SK-N-SH treated with all-trans-retinoic acid at 6 μM for 48 hours (cell line): ENCODE measurements at regions not wholly inside any gene's neighbourhood (a gene's known extent, or its start where the extent isn't known, plus 50 kb on each side); places are given as distances from the start of the nearest gene placed in this dataset.

Experiments
- ATAC-seq: fragments of 200-7000 bp; cut with Tn5 transposase; 3 replicates; pipeline ENCODE4 v1.9.1; 2020; ENCODE audit warnings: mild to moderate bottlenecking, moderate library complexity
- ARNTL ChIP-seq: fragments of 450-650 bp; formaldehyde crosslinking; IDR thresholded peaks from 2 replicates; pipeline ENCODE4 v1.5.0; 2020; ENCODE audit warnings: low read depth, mild to moderate bottlenecking, moderate library complexity, borderline replicate concordance
- ESRRG ChIP-seq: fragments of 250-450 bp; sonication (Bioruptor Pico); IDR thresholded peaks from 2 replicates; pipeline ENCODE4 v1.6.1; 2021; ENCODE audit warnings: mild to moderate bottlenecking
- ISL1 ChIP-seq: fragments of 250-450 bp; sonication (Bioruptor Pico); IDR thresholded peaks from 2 replicates; pipeline ENCODE4 v2.1.2; 2022; ENCODE audit warnings: mild to moderate bottlenecking, moderate library complexity
- OSR1 ChIP-seq: fragments of 250-450 bp; sonication (Bioruptor Pico); IDR thresholded peaks from 2 replicates; pipeline ENCODE4 v1.8.0; 2022; ENCODE audit warnings: moderate library complexity, mild to moderate bottlenecking, inconsistent platforms
- PPARA ChIP-seq: fragments of 250-450 bp; sonication (Bioruptor Pico); IDR thresholded peaks from 2 replicates; pipeline ENCODE4 v1.5.0; 2020; ENCODE audit warnings: mild to moderate bottlenecking, borderline replicate concordance
- RARB ChIP-seq: fragments of 250-450 bp; sonication (Bioruptor Pico); IDR thresholded peaks from 2 replicates; pipeline ENCODE4 v1.8.0; 2021; ENCODE audit warnings: mild to moderate bottlenecking, moderate library complexity
- TCF4 ChIP-seq: fragments of 250-450 bp; sonication (Bioruptor Pico); IDR thresholded peaks from 2 replicates; pipeline ENCODE4 v1.8.0; 2021; ENCODE audit warnings: mild to moderate bottlenecking, moderate library complexity, borderline replicate concordance
- TOX ChIP-seq: fragments of 250-450 bp; sonication (Bioruptor Pico); IDR thresholded peaks from 2 replicates; pipeline ENCODE4 v1.8.0; 2021; ENCODE audit warnings: mild to moderate bottlenecking, moderate library complexity, borderline replicate concordance
- ZC3H10 ChIP-seq: fragments of 250-450 bp; sonication (Bioruptor Pico); IDR thresholded peaks from 2 replicates; pipeline ENCODE4 v1.5.1; 2021; ENCODE audit warnings: mild to moderate bottlenecking, moderate library complexity
- ZFP3 ChIP-seq: fragments of 250-450 bp; sonication (Bioruptor Pico); IDR thresholded peaks from 2 replicates; pipeline ENCODE4 v1.5.0; 2020; ENCODE audit warnings: mild to moderate bottlenecking, moderate library complexity
- ZFP30 ChIP-seq: fragments of 450-650 bp; formaldehyde crosslinking; IDR thresholded peaks from 2 replicates; pipeline ENCODE4 v1.5.0; 2022; ENCODE audit warnings: mild to moderate bottlenecking, moderate library complexity
- ZNF565 ChIP-seq: fragments of 450-650 bp; formaldehyde crosslinking; conservative IDR thresholded peaks from 2 replicates; pipeline ENCODE4 v1.5.0; 2020; ENCODE audit warnings: low read depth, mild to moderate bottlenecking, moderate library complexity
- ZNF70 ChIP-seq: fragments of 450-650 bp; formaldehyde crosslinking; IDR thresholded peaks from 2 replicates; pipeline ENCODE4 v1.5.0; 2020; ENCODE audit warnings: mild to moderate bottlenecking, moderate library complexity
- TF ChIP-seq, protein P1 (sequence below): fragments of 250-450 bp; sonication (Bioruptor Pico); IDR thresholded peaks from 2 replicates; pipeline ENCODE4 v1.5.0; 2020; ENCODE audit warnings: mild to moderate bottlenecking, moderate library complexity
- TF ChIP-seq, protein P2 (sequence below): fragments of 250-450 bp; sonication (Bioruptor Pico); IDR thresholded peaks from 2 replicates; pipeline ENCODE4 v1.8.0; 2020; ENCODE audit warnings: mild to moderate bottlenecking, moderate library complexity, borderline replicate concordance
- TF ChIP-seq, protein P3 (sequence below): fragments of 250-450 bp; sonication (Bioruptor Pico); IDR thresholded peaks from 2 replicates; pipeline ENCODE4 v1.8.0; 2021; ENCODE audit warnings: low read depth, mild to moderate bottlenecking, moderate library complexity, borderline replicate concordance
- TF ChIP-seq, protein P4 (sequence below): fragments of 250-450 bp; sonication (Bioruptor Pico); IDR thresholded peaks from 2 replicates; pipeline ENCODE4 v1.5.1; 2020; ENCODE audit warnings: low read depth, mild to moderate bottlenecking, moderate library complexity
- TF ChIP-seq, protein P5 (sequence below): fragments of 250-450 bp; sonication (Bioruptor Pico); IDR thresholded peaks from 2 replicates; pipeline ENCODE4 v1.5.1; 2021; ENCODE audit warnings: mild to moderate bottlenecking, moderate library complexity

DNA sequence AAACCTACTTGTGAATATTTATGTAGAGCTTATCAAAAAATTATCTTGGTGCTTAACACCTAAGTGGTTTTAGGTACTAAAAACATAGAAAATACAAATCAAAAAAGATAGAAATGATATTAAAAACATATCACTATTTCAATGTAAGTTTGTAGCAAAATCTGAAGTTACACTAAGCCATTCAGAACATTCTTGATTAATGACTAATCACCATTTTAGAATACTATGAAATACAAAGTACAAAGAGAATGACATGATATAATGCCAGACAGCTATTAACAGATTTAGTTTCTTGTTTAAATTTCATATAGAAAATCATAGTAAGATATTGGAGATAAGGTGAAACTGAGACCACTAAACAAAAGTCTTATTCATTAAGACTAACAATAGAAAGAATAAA, 169.7 kb upstream of the AGTR1 start:
- TF ChIP-seq, protein P1, sequence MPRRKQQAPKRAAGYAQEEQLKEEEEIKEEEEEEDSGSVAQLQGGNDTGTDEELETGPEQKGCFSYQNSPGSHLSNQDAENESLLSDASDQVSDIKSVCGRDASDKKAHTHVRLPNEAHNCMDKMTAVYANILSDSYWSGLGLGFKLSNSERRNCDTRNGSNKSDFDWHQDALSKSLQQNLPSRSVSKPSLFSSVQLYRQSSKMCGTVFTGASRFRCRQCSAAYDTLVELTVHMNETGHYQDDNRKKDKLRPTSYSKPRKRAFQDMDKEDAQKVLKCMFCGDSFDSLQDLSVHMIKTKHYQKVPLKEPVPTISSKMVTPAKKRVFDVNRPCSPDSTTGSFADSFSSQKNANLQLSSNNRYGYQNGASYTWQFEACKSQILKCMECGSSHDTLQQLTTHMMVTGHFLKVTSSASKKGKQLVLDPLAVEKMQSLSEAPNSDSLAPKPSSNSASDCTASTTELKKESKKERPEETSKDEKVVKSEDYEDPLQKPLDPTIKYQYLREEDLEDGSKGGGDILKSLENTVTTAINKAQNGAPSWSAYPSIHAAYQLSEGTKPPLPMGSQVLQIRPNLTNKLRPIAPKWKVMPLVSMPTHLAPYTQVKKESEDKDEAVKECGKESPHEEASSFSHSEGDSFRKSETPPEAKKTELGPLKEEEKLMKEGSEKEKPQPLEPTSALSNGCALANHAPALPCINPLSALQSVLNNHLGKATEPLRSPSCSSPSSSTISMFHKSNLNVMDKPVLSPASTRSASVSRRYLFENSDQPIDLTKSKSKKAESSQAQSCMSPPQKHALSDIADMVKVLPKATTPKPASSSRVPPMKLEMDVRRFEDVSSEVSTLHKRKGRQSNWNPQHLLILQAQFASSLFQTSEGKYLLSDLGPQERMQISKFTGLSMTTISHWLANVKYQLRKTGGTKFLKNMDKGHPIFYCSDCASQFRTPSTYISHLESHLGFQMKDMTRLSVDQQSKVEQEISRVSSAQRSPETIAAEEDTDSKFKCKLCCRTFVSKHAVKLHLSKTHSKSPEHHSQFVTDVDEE = no peak
- TF ChIP-seq ARNTL (CRISPR knock-in tag) (no peak), PPARA (CRISPR knock-in tag) (no peak), TCF4 (CRISPR knock-in tag) (no peak), ZFP30 (no peak), TOX (CRISPR knock-in tag) (no peak), ZNF70 (no peak), ESRRG (no peak)
- TF ChIP-seq, protein P2, sequence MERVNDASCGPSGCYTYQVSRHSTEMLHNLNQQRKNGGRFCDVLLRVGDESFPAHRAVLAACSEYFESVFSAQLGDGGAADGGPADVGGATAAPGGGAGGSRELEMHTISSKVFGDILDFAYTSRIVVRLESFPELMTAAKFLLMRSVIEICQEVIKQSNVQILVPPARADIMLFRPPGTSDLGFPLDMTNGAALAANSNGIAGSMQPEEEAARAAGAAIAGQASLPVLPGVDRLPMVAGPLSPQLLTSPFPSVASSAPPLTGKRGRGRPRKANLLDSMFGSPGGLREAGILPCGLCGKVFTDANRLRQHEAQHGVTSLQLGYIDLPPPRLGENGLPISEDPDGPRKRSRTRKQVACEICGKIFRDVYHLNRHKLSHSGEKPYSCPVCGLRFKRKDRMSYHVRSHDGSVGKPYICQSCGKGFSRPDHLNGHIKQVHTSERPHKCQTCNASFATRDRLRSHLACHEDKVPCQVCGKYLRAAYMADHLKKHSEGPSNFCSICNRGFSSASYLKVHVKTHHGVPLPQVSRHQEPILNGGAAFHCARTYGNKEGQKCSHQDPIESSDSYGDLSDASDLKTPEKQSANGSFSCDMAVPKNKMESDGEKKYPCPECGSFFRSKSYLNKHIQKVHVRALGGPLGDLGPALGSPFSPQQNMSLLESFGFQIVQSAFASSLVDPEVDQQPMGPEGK (CRISPR knock-in tag) = no peak
- TF ChIP-seq, protein P3, sequence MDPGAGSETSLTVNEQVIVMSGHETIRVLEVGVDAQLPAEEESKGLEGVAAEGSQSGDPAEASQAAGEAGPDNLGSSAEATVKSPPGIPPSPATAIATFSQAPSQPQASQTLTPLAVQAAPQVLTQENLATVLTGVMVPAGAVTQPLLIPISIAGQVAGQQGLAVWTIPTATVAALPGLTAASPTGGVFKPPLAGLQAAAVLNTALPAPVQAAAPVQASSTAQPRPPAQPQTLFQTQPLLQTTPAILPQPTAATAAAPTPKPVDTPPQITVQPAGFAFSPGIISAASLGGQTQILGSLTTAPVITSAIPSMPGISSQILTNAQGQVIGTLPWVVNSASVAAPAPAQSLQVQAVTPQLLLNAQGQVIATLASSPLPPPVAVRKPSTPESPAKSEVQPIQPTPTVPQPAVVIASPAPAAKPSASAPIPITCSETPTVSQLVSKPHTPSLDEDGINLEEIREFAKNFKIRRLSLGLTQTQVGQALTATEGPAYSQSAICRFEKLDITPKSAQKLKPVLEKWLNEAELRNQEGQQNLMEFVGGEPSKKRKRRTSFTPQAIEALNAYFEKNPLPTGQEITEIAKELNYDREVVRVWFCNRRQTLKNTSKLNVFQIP (CRISPR knock-in tag) = no peak
- no peak for ATAC-seq

DNA sequence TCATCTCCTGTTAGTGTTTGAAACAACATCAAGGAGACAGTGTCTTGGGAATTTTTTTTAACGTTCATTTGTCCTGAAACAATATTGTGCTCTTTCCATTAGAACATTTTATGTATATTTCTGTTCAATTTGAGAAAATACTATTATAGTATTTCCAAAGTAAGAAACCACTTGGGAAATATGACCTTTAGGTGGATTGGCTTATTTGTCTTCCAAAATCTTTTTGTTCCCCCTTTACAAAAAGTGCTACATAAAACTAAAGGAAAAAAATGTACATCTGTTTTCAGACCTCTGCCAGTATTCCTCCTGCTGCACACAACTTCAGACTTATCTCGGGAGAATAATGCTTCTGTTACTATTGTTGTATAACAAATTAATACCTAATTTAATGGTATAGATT, 165.9 kb upstream of the AGTR1 start:
- TF ChIP-seq, protein P1 = no peak
- TF ChIP-seq PPARA (CRISPR knock-in tag) (no peak), RARB (CRISPR knock-in tag) (no peak), ZFP30 (no peak), ZC3H10 (no peak), ISL1 (no peak), OSR1 (CRISPR knock-in tag) (no peak), ZFP3 (CRISPR knock-in tag) (no peak), ZNF70 (no peak)
- TF ChIP-seq, protein P4, sequence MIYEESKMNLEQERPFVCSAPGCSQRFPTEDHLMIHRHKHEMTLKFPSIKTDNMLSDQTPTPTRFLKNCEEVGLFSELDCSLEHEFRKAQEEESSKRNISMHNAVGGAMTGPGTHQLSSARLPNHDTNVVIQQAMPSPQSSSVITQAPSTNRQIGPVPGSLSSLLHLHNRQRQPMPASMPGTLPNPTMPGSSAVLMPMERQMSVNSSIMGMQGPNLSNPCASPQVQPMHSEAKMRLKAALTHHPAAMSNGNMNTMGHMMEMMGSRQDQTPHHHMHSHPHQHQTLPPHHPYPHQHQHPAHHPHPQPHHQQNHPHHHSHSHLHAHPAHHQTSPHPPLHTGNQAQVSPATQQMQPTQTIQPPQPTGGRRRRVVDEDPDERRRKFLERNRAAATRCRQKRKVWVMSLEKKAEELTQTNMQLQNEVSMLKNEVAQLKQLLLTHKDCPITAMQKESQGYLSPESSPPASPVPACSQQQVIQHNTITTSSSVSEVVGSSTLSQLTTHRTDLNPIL (CRISPR knock-in tag) = no peak
- TF ChIP-seq, protein P2 (CRISPR knock-in tag) = no peak

DNA sequence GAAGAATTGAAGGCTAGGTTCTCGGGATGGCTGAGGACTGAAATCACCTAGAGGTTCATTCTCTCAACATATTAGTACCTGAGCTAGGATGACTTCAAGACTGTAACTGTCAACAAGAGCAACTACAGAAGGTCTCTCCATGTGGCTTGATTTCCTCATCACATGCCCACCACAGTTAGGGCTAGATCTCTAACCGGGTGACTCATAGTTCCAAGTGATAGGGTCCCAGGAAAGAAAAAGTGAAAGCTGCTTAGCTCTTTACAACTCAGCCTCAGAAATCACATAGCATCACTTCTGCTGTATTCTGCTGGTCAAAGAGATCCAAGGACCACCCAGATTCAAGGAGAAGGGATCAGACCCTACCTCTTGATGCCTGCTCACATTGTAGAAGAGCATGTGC, 165.4 kb upstream of the AGTR1 start:
- TF ChIP-seq, protein P5, sequence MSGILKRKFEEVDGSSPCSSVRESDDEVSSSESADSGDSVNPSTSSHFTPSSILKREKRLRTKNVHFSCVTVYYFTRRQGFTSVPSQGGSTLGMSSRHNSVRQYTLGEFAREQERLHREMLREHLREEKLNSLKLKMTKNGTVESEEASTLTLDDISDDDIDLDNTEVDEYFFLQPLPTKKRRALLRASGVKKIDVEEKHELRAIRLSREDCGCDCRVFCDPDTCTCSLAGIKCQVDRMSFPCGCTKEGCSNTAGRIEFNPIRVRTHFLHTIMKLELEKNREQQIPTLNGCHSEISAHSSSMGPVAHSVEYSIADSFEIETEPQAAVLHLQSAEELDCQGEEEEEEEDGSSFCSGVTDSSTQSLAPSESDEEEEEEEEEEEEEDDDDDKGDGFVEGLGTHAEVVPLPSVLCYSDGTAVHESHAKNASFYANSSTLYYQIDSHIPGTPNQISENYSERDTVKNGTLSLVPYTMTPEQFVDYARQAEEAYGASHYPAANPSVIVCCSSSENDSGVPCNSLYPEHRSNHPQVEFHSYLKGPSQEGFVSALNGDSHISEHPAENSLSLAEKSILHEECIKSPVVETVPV (CRISPR knock-in tag) = no peak
- no peak for TF ChIP-seq ZNF565
- no peak for TF ChIP-seq ZNF70
- TF ChIP-seq PPARA (CRISPR knock-in tag) = no peak
- TF ChIP-seq, protein P3 (CRISPR knock-in tag) = no peak
- TF ChIP-seq ESRRG = no peak
- no peak for ATAC-seq

More for the DNA sequence above, 165.9 kb upstream of the AGTR1 start:
- no peak for ATAC-seq
